Osteocyte (in vitro differentiated cells): ENCODE measurements at regions not wholly inside any gene's neighbourhood (a gene's known extent, or its start where the extent isn't known, plus 50 kb on each side); places are given as distances from the start of the nearest gene placed in this dataset.

Experiments
- DNase-seq: peaks from one replicate; pipeline ENCODE4 v3.0.0; 2021; ENCODE audit warnings: mixed read lengths; ENCODE audit not compliant: unreplicated experiment; ENCODE audit errors: extremely low spot score
- H3K27ac Mint-ChIP-seq: one replicate; pipeline ENCODE4 v1.8.0; 2021; ENCODE audit warnings: mild to moderate bottlenecking, mixed read lengths; ENCODE audit not compliant: unreplicated experiment
- H3K27me3 Mint-ChIP-seq: one replicate; pipeline ENCODE4 v1.8.0; 2021; ENCODE audit warnings: mixed read lengths; ENCODE audit not compliant: unreplicated experiment
- H3K36me3 Mint-ChIP-seq: one replicate; pipeline ENCODE4 v1.8.0; 2021; ENCODE audit warnings: mixed read lengths; ENCODE audit not compliant: unreplicated experiment
- H3K4me1 Mint-ChIP-seq: one replicate; pipeline ENCODE4 v1.8.0; 2021; ENCODE audit warnings: mixed read lengths; ENCODE audit not compliant: unreplicated experiment
- H3K4me3 Mint-ChIP-seq: one replicate; pipeline ENCODE4 v1.8.0; 2021; ENCODE audit warnings: mild to moderate bottlenecking, moderate library complexity, mixed read lengths; ENCODE audit not compliant: unreplicated experiment
- H3K9me3 Mint-ChIP-seq: one replicate; pipeline ENCODE4 v1.8.0; 2021; ENCODE audit warnings: mixed read lengths; ENCODE audit not compliant: unreplicated experiment
- TF ChIP-seq, protein P1 (sequence below): fragments of 200-600 bp; sonication (generic); IDR thresholded peaks from 2 replicates; pipeline ENCODE4 v1.5.0; 2021; ENCODE audit warnings: antibody characterized with exemption, mild to moderate bottlenecking, moderate library complexity

DNA sequence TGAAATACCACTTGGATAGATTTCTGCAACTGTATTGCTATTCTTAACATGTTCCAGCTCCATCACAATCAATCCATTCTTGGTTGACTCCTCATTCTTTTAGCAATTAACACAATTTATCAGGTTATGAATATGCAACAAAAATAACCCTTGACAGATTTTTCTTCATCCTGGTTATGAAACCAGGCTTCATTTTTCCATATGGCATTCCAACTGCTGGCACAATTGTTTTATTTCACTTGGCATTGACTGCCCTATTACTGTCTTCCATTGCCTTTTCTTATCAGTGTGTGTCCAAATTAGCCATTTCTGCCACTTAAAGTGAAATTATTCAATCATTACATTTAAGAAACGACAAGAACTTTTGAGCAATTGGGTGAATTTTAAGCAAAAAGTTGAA lies 388.8 kb upstream of the EPHA5 start:
- Mint-ChIP-seq H3K4me1 (peaks cover 25% of the 10 kb centered on the region), H3K27ac (no peak overlapping the region), H3K4me3 (no peak overlapping the region), H3K27me3 (no peaks in the 10 kb centered on the region), H3K9me3 (peaks cover 10% of the 10 kb centered on the region), H3K36me3 (no peaks in the 10 kb centered on the region)
- TF ChIP-seq, protein P1, sequence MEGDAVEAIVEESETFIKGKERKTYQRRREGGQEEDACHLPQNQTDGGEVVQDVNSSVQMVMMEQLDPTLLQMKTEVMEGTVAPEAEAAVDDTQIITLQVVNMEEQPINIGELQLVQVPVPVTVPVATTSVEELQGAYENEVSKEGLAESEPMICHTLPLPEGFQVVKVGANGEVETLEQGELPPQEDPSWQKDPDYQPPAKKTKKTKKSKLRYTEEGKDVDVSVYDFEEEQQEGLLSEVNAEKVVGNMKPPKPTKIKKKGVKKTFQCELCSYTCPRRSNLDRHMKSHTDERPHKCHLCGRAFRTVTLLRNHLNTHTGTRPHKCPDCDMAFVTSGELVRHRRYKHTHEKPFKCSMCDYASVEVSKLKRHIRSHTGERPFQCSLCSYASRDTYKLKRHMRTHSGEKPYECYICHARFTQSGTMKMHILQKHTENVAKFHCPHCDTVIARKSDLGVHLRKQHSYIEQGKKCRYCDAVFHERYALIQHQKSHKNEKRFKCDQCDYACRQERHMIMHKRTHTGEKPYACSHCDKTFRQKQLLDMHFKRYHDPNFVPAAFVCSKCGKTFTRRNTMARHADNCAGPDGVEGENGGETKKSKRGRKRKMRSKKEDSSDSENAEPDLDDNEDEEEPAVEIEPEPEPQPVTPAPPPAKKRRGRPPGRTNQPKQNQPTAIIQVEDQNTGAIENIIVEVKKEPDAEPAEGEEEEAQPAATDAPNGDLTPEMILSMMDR, result no peak
- DNase-seq, result no peak

DNA sequence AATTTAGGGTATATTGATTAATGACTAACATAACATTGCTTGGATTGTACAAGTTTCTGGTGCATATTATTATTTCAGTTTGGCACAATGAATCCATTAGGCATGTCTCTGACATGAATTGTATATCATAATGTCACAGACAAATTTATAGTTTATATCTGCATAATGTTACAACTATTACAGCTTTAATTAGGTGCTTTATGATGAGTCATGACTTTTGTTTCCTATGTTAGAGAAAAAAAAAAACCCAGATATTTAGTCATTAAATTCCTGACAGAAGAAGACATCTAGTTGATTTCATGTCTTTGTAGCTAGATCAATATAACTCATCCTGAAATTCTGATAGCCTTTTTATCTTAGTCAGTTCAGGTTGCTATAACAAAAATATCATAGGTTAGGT lies 385.7 kb upstream of the EPHA5 start:
- no peaks in the 10 kb centered on the region for H3K27me3 Mint-ChIP-seq
- H3K4me1 Mint-ChIP-seq, result peaks cover 11% of the 10 kb centered on the region
- no peak overlapping the region for H3K4me3 Mint-ChIP-seq
- TF ChIP-seq, protein P1, result no peak
- H3K36me3 Mint-ChIP-seq, result no peaks in the 10 kb centered on the region
- DNase-seq, result no peak
- H3K9me3 Mint-ChIP-seq, result peaks cover 10% of the 10 kb centered on the region
- no peak overlapping the region for H3K27ac Mint-ChIP-seq

DNA sequence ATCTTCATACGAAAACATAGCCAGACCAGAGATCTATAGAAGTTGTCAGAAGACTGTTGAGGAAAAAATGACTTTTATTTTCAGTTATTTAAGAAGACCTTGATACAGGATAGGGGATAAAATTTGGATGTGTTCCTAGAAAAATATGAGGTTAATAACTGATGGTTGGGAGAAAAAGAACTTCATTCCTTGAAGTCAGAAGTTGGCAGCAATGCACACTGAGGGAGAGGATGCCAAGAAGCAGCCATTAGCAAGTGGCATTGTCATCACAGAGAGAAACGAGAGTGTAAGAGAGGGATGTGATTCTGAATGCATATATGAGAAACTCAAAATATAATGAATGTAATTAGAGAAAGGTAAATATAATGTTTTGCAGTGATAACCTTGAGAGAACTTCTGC lies 382.1 kb upstream of the EPHA5 start:
- H3K36me3 Mint-ChIP-seq, result no peaks in the 10 kb centered on the region
- no peak for DNase-seq
- no peak overlapping the region for H3K27ac Mint-ChIP-seq
- H3K4me1 Mint-ChIP-seq, result peaks cover 14% of the 10 kb centered on the region
- H3K9me3 Mint-ChIP-seq, result peaks cover 3% of the 10 kb centered on the region
- H3K4me3 Mint-ChIP-seq, result no peak overlapping the region
- TF ChIP-seq, protein P1, result no peak
- no peaks in the 10 kb centered on the region for H3K27me3 Mint-ChIP-seq

DNA sequence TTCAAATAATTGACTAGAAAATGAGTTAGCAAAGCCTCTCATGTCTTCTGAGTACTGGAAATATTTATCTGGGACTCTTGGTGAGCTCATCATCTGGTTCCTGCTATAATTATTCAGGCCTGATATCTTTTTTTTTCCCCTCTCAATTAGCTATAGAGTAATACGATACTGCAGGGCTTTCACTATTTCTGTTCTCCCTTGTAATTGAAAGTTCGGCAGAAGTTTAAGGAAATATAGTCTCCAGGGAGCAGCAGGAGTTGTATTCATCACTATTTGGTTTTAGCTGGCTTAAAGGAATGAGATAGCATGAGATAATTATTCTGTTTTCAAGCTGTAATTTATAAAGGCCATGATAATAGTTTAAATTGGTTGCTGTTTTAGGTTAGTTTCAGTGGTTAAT lies 378.6 kb upstream of the EPHA5 start:
- Mint-ChIP-seq H3K36me3 (no peaks in the 10 kb centered on the region), H3K27ac (no peak overlapping the region), H3K9me3 (peaks cover 3% of the 10 kb centered on the region), H3K27me3 (no peaks in the 10 kb centered on the region), H3K4me3 (no peak overlapping the region), H3K4me1 (peaks cover 14% of the 10 kb centered on the region)
- TF ChIP-seq, protein P1, result no peak
- no peak for DNase-seq

DNA sequence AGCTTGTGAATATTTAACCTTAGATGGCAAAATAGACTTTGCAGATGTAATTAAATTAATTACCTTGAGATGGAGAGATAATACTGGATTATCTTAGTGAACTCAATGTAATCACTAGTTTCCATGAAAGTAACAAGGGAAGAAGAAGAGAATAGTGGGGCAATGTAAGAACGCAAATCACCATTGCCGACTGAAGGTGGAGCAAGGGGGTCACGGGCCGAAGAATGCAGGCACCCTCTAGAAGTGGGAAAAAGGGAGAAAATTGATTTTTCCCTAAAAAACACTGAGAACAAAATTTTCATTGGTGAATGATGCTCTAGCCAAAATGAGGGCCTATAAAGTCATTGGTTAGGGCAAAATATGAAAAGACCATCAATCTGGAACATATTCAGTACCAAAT lies 375.6 kb upstream of the EPHA5 start:
- no peak overlapping the region for H3K27ac Mint-ChIP-seq

More for the DNA sequence above, 375.6 kb upstream of the EPHA5 start:
- DNase-seq, result no peak
- Mint-ChIP-seq H3K4me1 (peaks cover 7% of the 10 kb centered on the region), H3K27me3 (no peaks in the 10 kb centered on the region), H3K36me3 (peaks cover 3% of the 10 kb centered on the region), H3K9me3 (peaks cover 9% of the 10 kb centered on the region), H3K4me3 (no peak overlapping the region)
- TF ChIP-seq, protein P1, result no peak
